ENCODE measurements at regions not wholly inside any gene's neighbourhood (a gene's known extent, or its start where the extent isn't known, plus 50 kb on each side); places are given as distances from the start of the nearest gene placed in this dataset.

GRCh38 chr10:89875557-89875956 is 174.2 kb downstream of the KIF20B start:
- intact Hi-C loops (cut with DNase I), result no loop called here
- DNase-seq (ENCODE audit: low spot score), result no peak

GRCh38 chr10:89879121-89879520 is 177.7 kb downstream of the KIF20B start:
- DNase-seq (ENCODE audit: low spot score), result no peak
- intact Hi-C loops (cut with DNase I), result no loop called here

GRCh38 chr10:89887406-89887805 is 186.0 kb downstream of the KIF20B start:
- intact Hi-C loops (cut with DNase I), result no loop called here
- no peak for DNase-seq (ENCODE audit: low spot score)

- DNase-seq (ENCODE audit: low spot score), result no peak
- intact Hi-C loops (cut with DNase I), result no loop called here
These were observed 186.4 kb downstream of the KIF20B start for GRCh38 chr10:89887830-89888229.

GRCh38 chr10:89888321-89889070 is 187.1 kb downstream of the KIF20B start:
- intact Hi-C loops (cut with DNase I), result no loop called here
- DNase-seq (ENCODE audit: low spot score), result no peak

- DNase-seq (ENCODE audit: low spot score), result no peak
- intact Hi-C loops (cut with DNase I), result no loop called here
These were observed 188.2 kb downstream of the KIF20B start for GRCh38 chr10:89889606-89890005.

GRCh38 chr10:89891006-89891535 is 189.7 kb downstream of the KIF20B start:
- no peak for DNase-seq (ENCODE audit: low spot score)
- intact Hi-C loops (cut with DNase I), result no loop called here

GRCh38 chr10:89894051-89894450 is 192.7 kb downstream of the KIF20B start:
- intact Hi-C loops (cut with DNase I), result no loop called here

GRCh38 chr10:89900554-89900953 is 199.2 kb downstream of the KIF20B start:
- no peak for DNase-seq (ENCODE audit: low spot score)
- intact Hi-C loops (cut with DNase I), result no loop called here

More at GRCh38 chr10:89894051-89894450, 192.7 kb downstream of the KIF20B start:
- no peak for DNase-seq (ENCODE audit: low spot score)

- intact Hi-C loops (cut with DNase I), result no loop called here
- no peak for DNase-seq (ENCODE audit: low spot score)
These were observed 200.5 kb downstream of the KIF20B start for GRCh38 chr10:89901895-89902294.

GRCh38 chr10:89904755-89905154 is 203.4 kb downstream of the KIF20B start:
- no peak for DNase-seq (ENCODE audit: low spot score)
- intact Hi-C loops (cut with DNase I), result no loop called here

GRCh38 chr10:89909752-89910151 is 208.4 kb downstream of the KIF20B start:
- intact Hi-C loops (cut with DNase I), result no loop called here
- DNase-seq (ENCODE audit: low spot score), result no peak

GRCh38 chr10:89915021-89915420 is 213.6 kb downstream of the KIF20B start:
- intact Hi-C loops (cut with DNase I), result no loop called here
- no peak for DNase-seq (ENCODE audit: low spot score)

GRCh38 chr10:89915968-89916367 is 214.6 kb downstream of the KIF20B start:
- DNase-seq (ENCODE audit: low spot score), result no peak
- intact Hi-C loops (cut with DNase I), result no loop called here

GRCh38 chr10:89916468-89917215 is 215.3 kb downstream of the KIF20B start:
- intact Hi-C loops (cut with DNase I), result no loop called here
- no peak for DNase-seq (ENCODE audit: low spot score)

GRCh38 chr10:89921403-89921802 is 220.0 kb downstream of the KIF20B start:
- intact Hi-C loops (cut with DNase I), result no loop called here
- no peak for DNase-seq (ENCODE audit: low spot score)

- DNase-seq (ENCODE audit: low spot score), result no peak
- intact Hi-C loops (cut with DNase I), result no loop called here
These were observed 222.3 kb downstream of the KIF20B start for GRCh38 chr10:89923661-89924060.

- no peak for DNase-seq (ENCODE audit: low spot score)
- intact Hi-C loops (cut with DNase I), result no loop called here
These were observed 222.9 kb downstream of the KIF20B start for GRCh38 chr10:89924261-89924660.

- intact Hi-C loops (cut with DNase I), result no loop called here
These were observed 225.3 kb downstream of the KIF20B start for GRCh38 chr10:89926736-89927135.

GRCh38 chr10:89929282-89930026 is 228.1 kb downstream of the KIF20B start:
- no peak for DNase-seq (ENCODE audit: low spot score)
- intact Hi-C loops (cut with DNase I), result no loop called here

More at GRCh38 chr10:89926736-89927135, 225.3 kb downstream of the KIF20B start:
- no peak for DNase-seq (ENCODE audit: low spot score)

Data from posterior vena cava (tissue), 2 donors.